SU-DHL-6 (cell line): ENCODE measurements at regions not wholly inside any gene's neighbourhood (a gene's known extent, or its start where the extent isn't known, plus 50 kb on each side); places are given as distances from the start of the nearest gene placed in this dataset.

ENCODE experiments used
- EZH2phosphoT487 ChIP-seq: fragments of 200-600 bp; sonication (generic), shearing (Covaris generic); conservative IDR thresholded peaks from 2 replicates; pipeline ENCODE4 v1.6.1; 2018; ENCODE audit warnings: mild to moderate bottlenecking, antibody characterized with exemption, low read length, moderate library complexity, mixed read lengths
- TF ChIP-seq, protein P1 (sequence below): fragments of 200-600 bp; sonication (generic); IDR thresholded peaks from one replicate; pipeline ENCODE4 v1.5.1; 2017; ENCODE audit warnings: antibody characterized with exemption, mild to moderate bottlenecking, low read length, moderate library complexity; ENCODE audit not compliant: insufficient read depth, poor library complexity, severe bottlenecking

DNA sequence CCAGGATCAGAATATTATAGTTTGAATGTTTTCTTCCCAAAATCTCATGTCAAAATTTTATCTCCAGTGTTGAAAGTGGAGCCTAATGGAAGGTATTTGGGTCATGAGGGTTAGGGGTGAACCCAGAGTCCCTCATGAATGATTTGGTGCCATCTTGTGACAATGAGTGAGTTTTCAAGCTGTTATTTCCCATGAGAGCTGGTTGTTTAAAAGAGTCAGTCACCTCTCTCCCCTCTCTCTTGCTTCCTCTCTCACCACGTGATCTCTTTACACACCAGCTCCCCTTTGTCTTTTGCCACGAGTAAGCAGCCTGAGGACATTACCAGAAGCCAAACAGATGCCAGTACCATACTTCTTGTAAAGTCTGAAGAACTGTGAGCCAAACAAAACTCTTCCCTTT is 561.6 kb downstream of the RERGL start:
- TF ChIP-seq, protein P1, sequence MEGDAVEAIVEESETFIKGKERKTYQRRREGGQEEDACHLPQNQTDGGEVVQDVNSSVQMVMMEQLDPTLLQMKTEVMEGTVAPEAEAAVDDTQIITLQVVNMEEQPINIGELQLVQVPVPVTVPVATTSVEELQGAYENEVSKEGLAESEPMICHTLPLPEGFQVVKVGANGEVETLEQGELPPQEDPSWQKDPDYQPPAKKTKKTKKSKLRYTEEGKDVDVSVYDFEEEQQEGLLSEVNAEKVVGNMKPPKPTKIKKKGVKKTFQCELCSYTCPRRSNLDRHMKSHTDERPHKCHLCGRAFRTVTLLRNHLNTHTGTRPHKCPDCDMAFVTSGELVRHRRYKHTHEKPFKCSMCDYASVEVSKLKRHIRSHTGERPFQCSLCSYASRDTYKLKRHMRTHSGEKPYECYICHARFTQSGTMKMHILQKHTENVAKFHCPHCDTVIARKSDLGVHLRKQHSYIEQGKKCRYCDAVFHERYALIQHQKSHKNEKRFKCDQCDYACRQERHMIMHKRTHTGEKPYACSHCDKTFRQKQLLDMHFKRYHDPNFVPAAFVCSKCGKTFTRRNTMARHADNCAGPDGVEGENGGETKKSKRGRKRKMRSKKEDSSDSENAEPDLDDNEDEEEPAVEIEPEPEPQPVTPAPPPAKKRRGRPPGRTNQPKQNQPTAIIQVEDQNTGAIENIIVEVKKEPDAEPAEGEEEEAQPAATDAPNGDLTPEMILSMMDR = no peak
- no peak for TF ChIP-seq EZH2phosphoT487
